GM18909 (cell line): ENCODE measurements at regions not wholly inside any gene's neighbourhood (a gene's known extent, or its start where the extent isn't known, plus 50 kb on each side); places are given as distances from the start of the nearest gene placed in this dataset.
"Not testable (repeated sequence)": the region's sequence is repeated elsewhere in the genome, so short reads cannot be mapped to it uniquely, and the experiment has no call there.

ENCODE experiments used
- ATAC-seq: cut with Tn5 transposase; IDR thresholded peaks from one replicate; pipeline ENCODE4 v1.9.1; 2021; ENCODE audit warnings: mild to moderate bottlenecking; ENCODE audit not compliant: unreplicated experiment, poor library complexity

DNA sequence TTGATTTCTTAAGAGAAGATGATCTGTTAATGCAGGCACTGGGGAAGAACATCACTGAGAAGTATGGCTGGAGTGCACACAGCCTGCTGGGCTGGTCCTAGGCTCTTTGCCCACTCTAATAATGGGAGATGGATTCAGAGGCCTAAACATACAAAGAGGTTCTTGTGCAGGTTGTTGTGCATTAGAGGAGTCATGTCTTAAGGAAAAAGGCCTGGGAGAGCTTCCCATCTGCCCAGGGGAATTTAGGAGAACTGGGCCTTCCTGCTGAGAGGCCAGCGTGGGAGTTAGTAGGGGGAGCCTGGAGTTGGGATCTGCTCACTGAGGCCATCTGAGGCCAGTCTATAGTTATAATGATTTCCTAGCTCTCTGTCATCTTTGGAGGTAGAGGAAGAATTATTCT, 126.7 kb downstream of the TLR5 start:
- no peak for ATAC-seq

DNA sequence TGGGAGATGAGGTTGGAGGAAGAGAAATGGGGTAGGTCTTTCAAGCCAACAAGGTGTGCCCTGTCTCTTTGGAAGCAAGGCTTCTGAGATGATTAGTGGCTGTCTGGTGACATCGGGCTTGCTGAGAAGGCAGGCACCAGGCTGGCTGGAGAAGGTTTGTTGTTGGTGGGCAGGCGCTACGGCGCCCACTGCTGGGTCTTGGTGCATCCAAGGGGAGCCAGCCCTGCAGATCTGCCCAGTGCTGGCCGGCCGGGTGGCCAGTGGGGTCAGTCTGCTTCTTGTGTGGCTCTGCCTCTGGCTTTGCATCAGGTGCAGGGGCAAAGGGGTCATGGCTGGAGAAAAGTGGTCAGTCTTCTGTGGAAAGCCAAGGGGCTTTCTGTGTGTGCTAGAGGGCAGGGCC, 126.2 kb downstream of the TLR5 start:
- no peak for ATAC-seq

DNA sequence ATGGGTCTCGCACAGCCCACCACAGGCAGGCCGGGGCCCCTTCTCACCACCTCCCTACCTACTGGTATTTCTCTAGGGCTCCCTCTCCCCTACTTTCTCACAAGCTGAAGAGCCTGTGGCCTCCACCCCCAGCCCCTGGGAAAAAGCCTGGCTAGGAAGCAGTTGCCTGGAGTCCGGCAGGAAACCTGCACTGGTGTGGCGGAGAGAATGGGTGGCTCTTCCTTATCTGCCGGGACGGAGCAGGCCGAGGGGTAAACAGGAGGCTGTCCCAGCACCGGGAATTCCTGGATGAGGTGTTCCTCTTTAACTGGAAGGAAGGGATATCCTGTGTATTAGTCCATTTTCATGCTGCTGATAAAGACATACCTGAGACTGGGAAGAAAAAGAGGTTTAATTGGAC, 125.8 kb downstream of the TLR5 start:
- ATAC-seq = no peak

DNA sequence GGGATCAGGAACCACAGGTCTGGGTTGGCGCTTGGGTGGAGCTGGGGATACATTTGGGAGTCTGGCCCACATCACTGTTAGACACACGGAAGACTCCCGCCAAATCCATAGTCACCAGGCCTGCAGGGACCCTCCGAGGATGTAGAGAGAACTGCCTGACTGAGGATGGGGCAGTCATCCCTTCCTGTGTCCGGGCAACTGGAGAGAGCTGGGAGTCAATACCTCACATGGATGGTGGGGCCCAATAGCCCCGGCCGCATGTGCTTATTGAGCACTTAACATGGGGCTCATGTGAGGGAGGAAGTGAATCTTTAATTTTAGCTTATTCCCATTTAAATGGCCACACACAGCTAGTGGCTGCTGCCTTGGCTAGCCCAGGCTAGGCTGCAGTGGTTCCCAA, 124.5 kb downstream of the TLR5 start:
- ATAC-seq = no peak

DNA sequence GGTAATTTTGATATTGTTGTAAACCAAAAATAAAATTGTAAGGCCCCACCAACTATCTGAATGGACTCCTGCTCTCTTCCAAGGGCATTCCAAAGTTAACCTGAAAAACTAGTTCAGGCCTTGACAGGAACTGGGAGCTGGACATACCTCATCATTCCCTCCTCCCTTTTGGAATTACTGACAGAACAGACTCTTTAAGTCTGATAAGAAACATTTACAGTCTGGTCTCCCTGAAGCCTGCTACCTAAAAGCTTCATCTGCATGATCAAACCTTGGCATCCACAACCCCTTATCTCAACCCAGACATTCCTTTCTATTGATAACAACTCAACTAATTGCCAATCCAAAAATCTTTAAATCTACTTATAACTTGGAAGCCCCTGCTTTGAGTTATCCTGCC, 123.8 kb downstream of the TLR5 start:
- ATAC-seq = no peak

DNA sequence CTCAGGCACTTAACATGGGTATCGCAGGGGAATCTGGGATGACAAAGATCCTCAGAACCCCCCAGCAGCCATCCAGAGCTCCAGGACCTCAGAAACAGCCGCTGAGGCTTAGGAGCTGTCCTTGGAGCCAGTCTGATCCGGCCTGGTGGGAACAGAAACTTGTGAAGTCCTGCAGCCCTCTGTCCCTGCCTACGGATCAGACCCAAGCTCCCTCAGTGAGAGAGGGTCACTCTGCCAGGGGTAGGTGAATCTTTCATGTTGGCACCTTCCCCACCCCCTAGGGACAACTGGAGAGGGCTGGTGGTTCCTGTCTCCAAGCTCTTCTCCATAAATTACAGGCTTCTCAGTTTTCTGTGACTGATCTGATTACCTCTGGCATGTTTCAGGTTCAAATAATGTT, 122.3 kb downstream of the TLR5 start:
- ATAC-seq = no peak

DNA sequence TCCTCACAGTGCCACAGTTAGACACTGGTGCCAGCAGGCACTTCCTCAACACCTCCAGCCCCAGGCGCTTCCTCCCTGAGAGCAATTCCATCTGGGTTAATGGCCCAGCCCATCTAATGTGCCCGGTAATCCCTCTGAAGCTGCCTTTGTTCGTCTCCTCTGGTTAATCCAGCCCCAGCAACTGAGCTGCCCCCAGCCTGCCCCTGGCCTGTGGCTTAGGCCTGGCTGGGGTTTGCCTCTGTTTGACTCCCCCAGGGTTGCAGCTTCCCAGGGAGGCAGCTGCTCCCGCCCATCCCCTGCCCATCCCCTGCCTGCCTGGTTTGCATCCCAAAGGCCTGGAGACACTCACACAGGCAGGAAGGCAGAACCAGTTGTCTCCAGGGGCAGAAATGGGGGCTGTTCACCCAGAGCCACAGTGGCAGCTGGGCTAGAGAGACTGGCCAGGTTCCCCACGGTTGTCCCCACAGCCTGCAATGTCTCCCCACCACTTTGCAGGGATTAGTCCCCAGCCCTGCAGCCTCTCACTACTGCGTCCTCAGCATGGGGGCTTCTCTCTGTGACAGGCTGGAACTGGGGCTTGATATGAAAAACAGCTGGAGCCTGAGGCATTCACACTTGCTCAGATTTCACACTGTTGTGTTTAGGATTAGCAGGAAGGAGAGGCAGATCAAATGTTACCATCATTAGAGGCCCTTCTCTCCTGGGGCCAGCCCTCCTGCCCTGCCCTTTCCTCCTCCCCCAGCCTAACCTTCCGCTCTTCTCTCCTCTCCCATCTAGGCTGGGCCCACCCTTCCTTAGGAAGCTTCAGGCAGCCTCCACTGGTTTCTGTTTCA, 120.2 kb downstream of the TLR5 start:
- no peak for ATAC-seq

DNA sequence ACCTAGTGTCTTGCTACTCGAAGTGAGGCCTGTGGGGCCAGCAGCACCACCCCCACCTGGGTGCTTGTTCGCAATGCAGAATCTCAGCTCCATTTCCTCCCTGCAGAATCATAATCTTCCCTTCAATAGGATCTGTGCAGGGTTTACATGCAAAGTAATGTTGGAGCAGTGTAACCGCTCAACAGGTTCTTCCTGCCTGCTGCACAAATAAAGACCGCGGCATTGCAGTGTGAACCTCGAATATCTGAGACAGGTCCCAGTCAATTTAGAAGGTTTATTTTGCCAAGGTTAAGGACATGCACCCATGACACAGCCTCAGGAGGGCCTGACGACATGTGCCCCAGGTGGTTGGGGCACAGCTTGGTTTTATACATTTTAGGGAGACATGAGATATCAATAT, 119.2 kb downstream of the TLR5 start:
- ATAC-seq = no peak

DNA sequence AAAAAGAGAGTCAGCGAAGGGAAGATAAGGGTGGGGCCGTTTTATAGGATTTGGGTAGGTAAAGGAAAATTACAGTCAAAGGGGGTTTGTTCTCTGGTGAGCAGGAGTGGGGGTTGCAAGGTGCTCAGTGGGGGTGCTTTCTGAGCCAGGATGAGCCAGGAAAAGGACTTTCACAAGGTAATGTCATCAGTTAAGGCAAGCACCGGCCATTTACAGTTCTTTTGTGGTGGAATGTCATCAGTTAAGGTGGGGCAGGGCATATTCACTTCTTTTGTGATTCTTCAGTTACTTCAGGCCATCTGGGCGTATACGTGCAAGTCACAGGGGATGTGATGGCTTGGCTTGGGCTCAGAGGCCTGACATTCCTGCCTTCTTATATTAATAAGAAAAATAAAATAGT, 118.6 kb downstream of the TLR5 start:
- not testable (repeated sequence) for ATAC-seq

DNA sequence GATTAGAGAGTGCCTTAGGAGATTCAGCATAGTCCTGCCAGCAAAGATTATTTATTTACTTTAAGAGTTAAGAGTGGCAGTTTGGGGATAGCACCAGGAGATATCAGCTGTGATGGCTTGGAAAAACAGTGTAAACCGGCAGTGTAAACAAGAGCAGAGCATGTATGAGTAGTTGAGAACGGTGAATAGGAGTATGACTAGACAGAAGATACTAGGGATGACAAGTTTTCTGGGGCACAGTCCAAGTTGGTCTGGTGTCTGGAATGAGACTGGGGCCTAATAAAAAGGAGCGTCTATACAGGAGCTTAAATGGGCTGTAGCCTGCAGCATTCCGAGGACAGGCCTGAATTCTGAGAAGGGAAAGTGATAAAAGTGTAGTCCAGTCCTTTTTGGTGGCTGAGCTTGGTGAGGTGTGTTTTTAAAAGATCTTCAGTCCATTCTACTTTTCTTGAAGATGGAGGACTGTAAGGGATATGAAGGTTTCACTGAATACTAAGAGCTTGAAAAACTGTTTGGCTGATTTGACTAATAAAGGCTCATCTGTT, 117.8 kb downstream of the TLR5 start:
- ATAC-seq = not testable (repeated sequence)

DNA sequence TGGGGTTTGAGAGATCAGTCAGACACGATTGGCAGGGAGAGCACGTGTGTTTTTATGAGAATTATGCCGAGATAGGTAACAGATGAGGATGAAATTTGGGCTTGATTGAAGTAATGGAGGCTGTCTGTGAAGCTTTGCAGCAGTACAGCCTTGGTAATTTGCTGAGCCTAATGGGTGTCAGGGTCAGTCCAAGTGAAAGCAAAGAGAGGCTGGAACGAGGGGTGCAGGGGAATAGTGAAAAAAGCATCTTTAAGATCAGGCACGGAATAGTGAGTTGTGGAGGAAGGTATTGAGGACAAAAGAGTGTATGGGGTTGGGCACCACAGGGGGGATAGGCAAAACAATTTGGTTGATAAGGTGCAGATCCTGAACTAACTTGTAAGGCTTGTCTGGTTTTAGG, 116.4 kb downstream of the TLR5 start:
- ATAC-seq = not testable (repeated sequence)

DNA sequence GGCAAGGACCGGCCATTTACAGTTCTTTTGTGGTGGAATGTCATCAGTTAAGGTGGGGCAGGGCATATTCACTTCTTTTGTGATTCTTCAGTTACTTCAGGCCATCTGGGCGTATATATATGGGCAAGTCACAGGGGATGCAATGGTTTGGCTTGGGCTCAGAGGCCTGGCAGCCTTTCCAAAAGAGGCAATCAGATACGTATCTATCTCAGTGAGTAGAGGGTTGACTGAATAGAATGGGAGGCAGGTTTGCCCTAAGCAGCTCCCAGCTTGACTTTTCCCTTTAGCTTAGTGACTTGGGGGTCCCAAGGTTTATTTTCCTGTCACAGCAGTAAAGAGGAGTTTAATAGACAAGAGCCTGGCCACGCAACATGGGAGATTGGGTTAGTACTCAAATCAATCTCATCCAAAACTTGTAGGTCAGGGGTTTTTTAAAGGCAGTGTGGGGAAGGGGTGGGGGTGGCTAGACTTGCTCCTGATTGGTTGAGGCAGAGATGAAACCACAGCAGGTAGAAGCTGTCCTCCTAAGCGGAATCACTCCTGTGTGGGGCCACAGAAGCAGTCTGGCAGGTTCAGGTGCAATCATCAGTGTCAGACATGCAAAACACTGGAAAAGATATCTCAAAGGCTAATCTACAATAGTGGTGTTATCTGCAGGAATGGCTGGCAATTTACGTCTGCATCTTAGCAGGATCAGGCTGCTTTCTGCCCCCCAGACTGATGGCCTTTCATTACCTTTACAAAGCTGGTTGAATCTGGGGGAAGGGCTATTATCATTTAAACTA, 112.9 kb downstream of the TLR5 start:
- no peak for ATAC-seq

DNA sequence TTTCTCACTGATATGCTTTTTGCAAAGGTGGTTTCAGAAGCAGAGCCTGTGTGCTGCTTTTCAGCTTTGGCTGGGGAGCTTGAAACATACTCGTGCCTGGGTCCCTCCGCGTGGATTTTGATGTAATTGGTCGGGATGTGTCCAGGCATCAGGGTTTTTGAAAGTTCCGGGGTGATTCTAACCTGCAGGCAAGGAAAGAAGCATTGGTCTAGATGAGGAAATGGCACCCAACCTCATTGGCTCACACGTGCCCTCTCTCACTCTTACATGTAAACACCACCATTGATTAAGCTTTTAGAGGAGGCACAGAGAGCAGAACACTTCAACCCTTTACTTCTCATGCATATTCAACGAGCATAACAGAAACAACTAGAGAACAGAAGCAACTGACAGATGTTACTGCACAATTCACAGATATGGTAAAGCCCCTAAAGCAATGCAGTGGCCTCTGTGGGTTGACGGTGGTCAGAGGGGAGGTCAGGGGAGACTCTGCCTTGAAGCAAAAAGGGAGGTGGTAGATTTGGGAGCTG, 112.1 kb downstream of the TLR5 start:
- ATAC-seq = no peak

DNA sequence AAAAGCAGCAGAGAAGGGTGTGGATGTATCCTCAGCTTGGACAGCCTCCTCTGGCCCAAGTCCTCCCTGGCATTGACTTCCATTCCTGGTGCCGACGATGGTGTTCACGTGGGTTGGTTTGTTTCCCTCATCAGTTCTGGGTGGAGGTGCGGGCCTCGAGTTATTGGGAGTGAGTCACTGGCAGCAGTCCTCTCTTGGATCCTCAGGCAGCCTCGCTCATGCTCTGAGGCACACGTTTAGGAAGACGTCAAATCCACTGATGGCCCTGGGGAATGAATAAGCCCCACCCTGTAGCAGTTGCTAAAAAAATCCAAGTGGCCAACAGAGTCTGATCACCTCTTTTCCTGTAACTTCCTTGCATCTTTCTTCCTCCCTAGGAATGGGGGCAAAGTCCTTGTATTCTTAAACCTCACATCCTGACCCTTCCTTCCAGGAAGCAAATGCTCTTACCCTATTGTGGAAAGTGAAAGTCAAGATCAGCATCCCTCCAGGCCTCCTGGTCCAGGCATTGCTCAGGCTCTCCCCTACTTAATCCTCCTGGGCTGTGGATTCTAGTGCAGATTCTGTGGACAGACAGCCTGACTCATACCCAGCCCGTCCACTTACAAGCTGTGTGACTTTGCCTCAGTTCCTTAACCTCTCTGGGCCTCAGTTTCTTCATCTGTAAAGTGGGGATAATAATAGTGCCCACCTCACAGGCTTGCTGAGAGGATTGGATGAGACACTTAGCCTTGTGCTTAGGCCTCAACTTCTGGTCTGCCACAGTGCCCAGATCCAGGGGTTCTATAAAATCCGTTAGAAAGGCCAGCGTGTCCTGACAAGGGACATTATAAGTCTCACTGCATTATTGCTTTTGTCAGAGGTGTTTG, 111.1 kb downstream of the TLR5 start:
- no peak for ATAC-seq

DNA sequence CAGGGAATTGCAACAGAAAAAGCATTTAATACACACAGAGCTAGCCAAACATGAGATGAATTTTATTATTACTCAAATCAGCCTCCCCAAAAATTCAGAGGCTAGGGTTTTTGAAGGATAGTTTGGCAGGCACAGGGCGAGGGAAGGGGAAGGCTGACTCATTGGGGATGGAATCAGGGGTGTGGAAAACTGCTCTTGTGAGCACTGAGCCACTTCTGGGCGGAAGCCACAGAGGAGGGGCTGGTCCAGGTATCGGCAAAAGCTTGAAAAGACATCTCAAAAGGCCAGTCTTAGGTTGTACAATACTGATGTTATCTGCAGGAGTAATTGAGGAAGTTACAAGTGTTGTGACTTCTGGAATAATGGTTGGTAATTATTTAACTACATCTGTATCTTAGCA, 109.4 kb downstream of the TLR5 start:
- ATAC-seq = no peak

DNA sequence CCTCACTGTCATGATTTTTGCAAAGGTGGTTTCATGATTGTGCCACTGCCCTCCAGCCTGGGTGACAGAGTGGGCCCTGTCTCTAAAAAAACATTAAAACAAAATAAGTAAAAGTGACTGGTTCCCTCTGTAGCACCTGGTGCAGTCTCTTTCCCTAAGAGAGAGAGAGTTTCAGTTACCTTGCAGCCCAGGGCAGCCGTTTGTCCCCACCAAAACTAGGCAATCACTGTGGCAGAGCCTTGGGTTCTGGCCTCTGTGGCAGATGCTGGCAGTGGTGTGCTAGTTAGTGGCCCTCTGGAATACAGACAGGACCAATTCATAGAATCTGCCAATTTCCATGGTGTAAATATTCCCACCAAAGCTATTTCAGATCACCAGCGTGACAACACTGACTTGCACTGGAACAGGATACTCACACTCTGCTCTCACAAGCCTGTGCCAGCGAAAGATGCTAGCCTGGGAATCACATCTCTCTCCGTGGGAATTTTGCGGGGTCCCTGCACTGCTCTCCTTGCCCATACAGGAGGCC, 108.7 kb downstream of the TLR5 start:
- ATAC-seq = no peak

DNA sequence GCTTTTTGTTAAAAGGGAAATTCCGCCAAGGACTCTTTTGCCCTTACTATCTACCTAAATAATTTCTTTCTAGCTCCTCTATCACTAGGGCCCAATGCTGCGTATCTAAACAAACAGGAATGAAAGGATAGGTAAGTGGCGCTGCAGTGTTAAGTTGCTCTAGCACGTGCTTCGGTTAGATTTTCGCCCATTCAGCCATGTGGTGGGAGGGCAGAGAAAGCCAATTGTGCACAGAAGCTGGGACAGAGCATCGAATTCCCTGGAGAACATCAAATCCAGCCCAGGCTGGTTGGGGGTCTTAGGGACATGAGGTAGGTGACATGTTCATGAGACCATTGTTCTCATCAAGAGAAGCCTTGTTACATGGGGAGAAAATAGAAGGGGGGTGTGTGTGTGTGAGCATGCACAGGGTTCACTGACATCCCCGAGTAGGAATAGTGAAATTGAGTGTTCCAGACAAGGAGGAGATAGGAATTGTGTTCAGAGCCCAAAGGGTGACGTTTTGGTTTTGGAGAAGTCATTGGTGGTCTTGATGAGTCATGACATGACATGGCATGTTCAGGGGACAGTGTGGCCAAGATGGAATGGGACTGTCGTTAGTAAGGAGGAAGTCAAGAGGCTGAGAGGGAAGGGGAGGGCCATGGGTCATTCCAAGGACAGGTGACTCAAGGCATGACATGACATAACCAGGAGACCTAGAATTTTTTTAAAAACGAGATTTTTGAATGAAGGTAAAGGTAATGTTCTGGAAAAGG, 107.1 kb downstream of the TLR5 start:
- no peak for ATAC-seq

DNA sequence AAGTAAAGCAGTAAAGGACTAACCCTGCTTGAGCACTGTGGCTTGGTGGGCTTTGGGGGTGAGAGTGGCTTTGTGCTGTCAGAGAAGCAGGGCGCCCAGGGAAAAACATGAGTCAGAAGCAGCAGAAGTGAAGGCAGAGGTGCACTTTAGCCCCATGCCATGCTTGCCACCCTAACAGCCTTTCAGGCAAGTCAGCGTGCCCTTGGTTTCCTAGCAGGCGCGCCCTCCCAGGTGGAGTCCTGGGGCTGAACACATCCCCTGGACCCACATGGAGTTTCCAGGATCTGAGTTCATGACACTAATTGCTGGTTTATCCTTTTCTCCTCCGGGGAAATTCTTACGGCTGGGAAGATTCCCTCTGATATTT, 106.6 kb downstream of the TLR5 start:
- no peak for ATAC-seq

DNA sequence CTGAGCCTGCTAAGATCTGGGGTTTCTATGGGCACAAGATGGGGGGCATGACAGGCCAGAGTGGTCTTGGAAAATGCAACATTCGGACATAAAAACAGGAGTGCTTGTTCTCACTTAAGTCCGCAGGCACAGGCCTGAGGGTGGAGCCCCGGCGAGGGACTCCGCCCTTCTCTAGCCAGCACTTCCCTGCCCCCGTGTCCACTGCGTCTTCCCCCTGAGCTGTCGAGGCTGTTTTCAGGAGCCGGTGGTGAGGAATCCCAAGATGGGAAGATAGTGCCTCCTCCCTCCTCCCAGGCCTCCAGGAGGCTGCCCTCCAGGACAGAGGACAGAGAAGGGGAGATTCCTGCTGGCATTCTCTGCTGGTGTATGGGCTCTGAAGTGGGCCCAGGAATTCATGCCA, 105.2 kb downstream of the TLR5 start:
- no peak for ATAC-seq
